Endothelial cell of umbilical vein (primary cell): ENCODE measurements at regions not wholly inside any gene's neighbourhood (a gene's known extent, or its start where the extent isn't known, plus 50 kb on each side); places are given as distances from the start of the nearest gene placed in this dataset.

Experiments used
- BruUV-seq: library from RNA; stranded (reverse); fragments of 400-500 nt; replicated peaks from 2 replicates; lab custom pipeline; 2021; lab: Mats Ljungman, UMichigan
- CTCF ChIA-PET: fragments of 300-600, 350-600 bp; sonication (Branson Sonifier 250); formaldehyde crosslinking; loops from one replicate; lab custom pipeline; 2021; ENCODE audit warnings: antibody characterized with exemption, inconsistent platforms; lab: Charles Lee
- POLR2A ChIA-PET: fragments of 300-600, 350-600 bp; sonication (Branson Sonifier 250); formaldehyde crosslinking; loops from one replicate; lab custom pipeline; 2021; ENCODE audit warnings: antibody characterized with exemption, inconsistent platforms; lab: Charles Lee
- DNase-seq: peaks from one replicate; pipeline ENCODE4 v3.0.0-alpha.2; 2011; ENCODE audit warnings: low read depth, low spot score
- FAIRE-seq: peaks from 2 replicates; lab custom pipeline; 2011; peaks lifted over from hg19 to GRCh38; lab: Jason Lieb, UNC
- H2AFZ ChIP-seq: 2 replicates; pipeline ENCODE4 v1.6.0; 2012; ENCODE audit warnings: low read depth, low read length, control low read depth, inconsistent platforms
- H3K27ac ChIP-seq: 2 replicates; pipeline ENCODE4 v1.5.1; 2011; ENCODE audit warnings: low read depth, mild to moderate bottlenecking, control low read depth, low read length, moderate library complexity; ENCODE audit not compliant: insufficient read depth
- H3K27me3 ChIP-seq, 2 experiments: 2 replicates each; pipeline versions ENCODE4 v1.6.0 to v1.6.1; 2011; ENCODE audit warnings: low read length in 2 of 2, mixed read lengths in 1 of 2; ENCODE audit not compliant: control insufficient read depth in 2 of 2, insufficient read depth in 2 of 2
- H3K36me3 ChIP-seq, 2 experiments: 2 replicates in 1 of 2; 3 replicates in 1 of 2; pipeline ENCODE4 v1.5.1; 2011; ENCODE audit warnings: low read length in 2 of 2, mild to moderate bottlenecking in 1 of 2, moderate library complexity in 1 of 2; ENCODE audit not compliant: control insufficient read depth in 2 of 2, insufficient read depth in 2 of 2; ENCODE audit errors: extremely low read depth in 1 of 2
- H3K4me1 ChIP-seq: 3 replicates; pipeline ENCODE4 v1.5.1; 2011; ENCODE audit warnings: mild to moderate bottlenecking, low read length; ENCODE audit not compliant: control insufficient read depth, insufficient read depth; ENCODE audit errors: extremely low read depth
- H3K4me2 ChIP-seq: 2 replicates; pipeline ENCODE4 v1.6.1; 2011; ENCODE audit warnings: low read length, control low read depth, mixed read lengths; ENCODE audit not compliant: insufficient read depth
- H3K4me3 ChIP-seq, 3 experiments: fragments of 200-600 bp in 1 of 3; sonication (generic), shearing (Covaris generic) in 1 of 3; replicated peaks in 1 of 3; 2 replicates each; pipeline ENCODE4 v1.5.1; 2011 to 2016; ENCODE audit warnings: control low read depth in 3 of 3, low read length in 3 of 3, mild to moderate bottlenecking in 2 of 3, inconsistent platforms in 1 of 3, low read depth in 1 of 3, moderate library complexity in 1 of 3; ENCODE audit not compliant: insufficient read depth in 1 of 3
- H3K79me2 ChIP-seq: 2 replicates; pipeline ENCODE4 v1.6.0; 2012; ENCODE audit warnings: low read length, inconsistent platforms; ENCODE audit not compliant: control insufficient read depth, insufficient read depth
- H3K9ac ChIP-seq: replicated peaks from 2 replicates; pipeline ENCODE3; 2011; ENCODE audit warnings: low read length, control low read depth; ENCODE audit not compliant: insufficient read depth; ENCODE audit errors: extremely low read depth
- H3K9me1 ChIP-seq: replicated peaks from 3 replicates; pipeline ENCODE4 v1.6.0; 2011; ENCODE audit warnings: mild to moderate bottlenecking, low read length; ENCODE audit not compliant: control insufficient read depth, insufficient read depth; ENCODE audit errors: extremely low read depth
- H3K9me3 ChIP-seq: replicated peaks from 2 replicates; pipeline ENCODE4 v1.5.1; 2012; ENCODE audit warnings: low read length, inconsistent platforms; ENCODE audit not compliant: control insufficient read depth, insufficient read depth
- H4K20me1 ChIP-seq: replicated peaks from 2 replicates; pipeline ENCODE3; 2011; ENCODE audit warnings: mild to moderate bottlenecking, low read length; ENCODE audit not compliant: control insufficient read depth, insufficient read depth; ENCODE audit errors: extremely low read depth
- CTCF ChIP-seq, 2 donors: IDR thresholded peaks; 1 replicate in 1 of 2; 2 replicates in 1 of 2; pipeline ENCODE4 v1.5.1; 2011; ENCODE audit warnings: low read length in 2 of 2, mild to moderate bottlenecking in 2 of 2, moderate library complexity in 2 of 2, control low read depth in 1 of 2, inconsistent platforms in 1 of 2, low read depth in 1 of 2; ENCODE audit not compliant: insufficient read depth in 1 of 2; ENCODE audit errors: extremely low read depth in 1 of 2
- EZH2 ChIP-seq: IDR thresholded peaks from 2 replicates; pipeline ENCODE4 v1.6.1; 2012; ENCODE audit warnings: borderline replicate concordance, low read depth, mild to moderate bottlenecking, moderate library complexity, low read length, inconsistent platforms; ENCODE audit not compliant: severe bottlenecking
- FOS ChIP-seq: IDR thresholded peaks from 2 replicates; pipeline ENCODE4 v1.6.1; 2011; ENCODE audit warnings: mild to moderate bottlenecking, low read length, moderate library complexity, borderline replicate concordance; ENCODE audit not compliant: insufficient read depth
- GATA2 ChIP-seq: IDR thresholded peaks from 2 replicates; pipeline ENCODE4 v1.7.0; 2011; ENCODE audit warnings: low read depth, mild to moderate bottlenecking, moderate library complexity, mixed read lengths, low read length; ENCODE audit not compliant: insufficient read length, insufficient read depth
- JUN ChIP-seq: IDR thresholded peaks from 2 replicates; pipeline ENCODE4 v1.6.1; 2011; ENCODE audit warnings: borderline replicate concordance, low read depth; ENCODE audit not compliant: insufficient read length, insufficient read depth
- MAX ChIP-seq: IDR thresholded peaks from 2 replicates; pipeline ENCODE4 v1.6.1; 2011; ENCODE audit not compliant: insufficient read depth, insufficient read length
- POLR2A ChIP-seq: IDR thresholded peaks from 2 replicates; pipeline ENCODE4 v1.6.1; 2012; ENCODE audit warnings: low read depth, mild to moderate bottlenecking, control low read depth, low read length
- POLR2AphosphoS5 ChIP-seq: IDR thresholded peaks from 2 replicates; pipeline ENCODE4 v1.6.1; 2012; ENCODE audit warnings: low read depth, mild to moderate bottlenecking, control low read depth, low read length, moderate library complexity; ENCODE audit not compliant: insufficient read depth
- dilution Hi-C: fragments of 300-500 bp; cut with MboI; formaldehyde crosslinking; loops from one replicate; pipeline ENCODE4 v1.15.0; 2019; ENCODE audit warnings: low sequenced_read_pairs; ENCODE audit not compliant: extremely low pct_ligation_motif_present
- intact Hi-C: fragments of 100-400 bp; cut with micrococcal nuclease; formaldehyde crosslinking; loops from one replicate; pipeline ENCODE4 v1.10.0; 2022

GRCh38 chr6:156033598-156033997, 578.0 kb upstream of the NOX3 start:
- Histone ChIP-seq H3K27ac (no peak overlapping the region), H3K4me1 (no peaks in the 10 kb centered on the region), H3K4me2 (no peak overlapping the region), H3K79me2 (no peaks in the 10 kb centered on the region), H3K9me1 (no peaks in the 10 kb centered on the region), H3K27me3 (no peaks in the 10 kb centered on the region), H4K20me1 (no peaks in the 10 kb centered on the region), H2AFZ (no peak overlapping the region), H3K4me3 (no peak overlapping the region), H3K36me3 (no peaks in the 10 kb centered on the region), H3K9ac (no peak overlapping the region), H3K9me3 (no peaks in the 10 kb centered on the region)
- FAIRE-seq (no peak), DNase-seq (no peak)
- POLR2A ChIA-PET: no interaction called here
- dilution Hi-C loops: no loop called here
- BruUV-seq: no TSS peak
- CTCF ChIA-PET: no interaction called here
- intact Hi-C loops: no loop called here
- TF ChIP-seq MAX (no peak), POLR2AphosphoS5 (no peak), POLR2A (no peak), JUN (no peak), FOS (no peak)

GRCh38 chr6:156031516-156031915, 575.9 kb upstream of the NOX3 start:
- no TSS peak for BruUV-seq
- intact Hi-C loops (no loop called here), dilution Hi-C loops (no loop called here)
- H3K9me1 ChIP-seq: no peaks in the 10 kb centered on the region
- H3K9ac ChIP-seq: no peak overlapping the region
- H3K4me2 ChIP-seq: no peak overlapping the region
- H2AFZ ChIP-seq: no peak overlapping the region
- no peaks in the 10 kb centered on the region for H3K4me1 ChIP-seq
- POLR2A ChIA-PET: no interaction called here
- H3K9me3 ChIP-seq: no peaks in the 10 kb centered on the region
- no peak overlapping the region for H3K4me3 ChIP-seq
- CTCF ChIA-PET: no interaction called here
- no peaks in the 10 kb centered on the region for H3K79me2 ChIP-seq
- no peak for TF ChIP-seq FOS
- TF ChIP-seq JUN: no peak
- TF ChIP-seq CTCF (IDR thresholded peaks at IDR 0.05; ENCODE audit: extremely low read depth in 1 of 2, insufficient read depth in 1 of 2, low read depth in 1 of 2, low read length in 2 of 2): no peak
- TF ChIP-seq POLR2A: no peak
- no peak for TF ChIP-seq EZH2
- no peak for TF ChIP-seq GATA2
- no peak for TF ChIP-seq MAX
- no peak for TF ChIP-seq POLR2AphosphoS5
- H3K36me3 ChIP-seq: no peaks in the 10 kb centered on the region
- H4K20me1 ChIP-seq: no peaks in the 10 kb centered on the region
- DNase-seq: no peak
- H3K27me3 ChIP-seq: no peaks in the 10 kb centered on the region
- no peak overlapping the region for H3K27ac ChIP-seq
- no peak for FAIRE-seq
